Right lobe of liver (tissue), 4 donors: ENCODE measurements at regions not wholly inside any gene's neighbourhood (a gene's known extent, or its start where the extent isn't known, plus 50 kb on each side); places are given as distances from the start of the nearest gene placed in this dataset.

Experiments
- POLR2A ChIP-seq: fragments of 450-650 bp; IDR thresholded peaks from one replicate; pipeline ENCODE4 v1.6.1; 2017; ENCODE audit warnings: antibody characterized with exemption, mild to moderate bottlenecking
- TF ChIP-seq, protein P1 (sequence below), 4 donors: fragments of 200-600 bp in 3 of 4; fragments of 450-650 bp in 1 of 4; IDR thresholded peaks; one replicate each; pipeline versions ENCODE4 v1.5.1 to v1.8.0; 2016 to 2022; ENCODE audit warnings: antibody characterized with exemption in 4 of 4, mild to moderate bottlenecking in 2 of 4
- donor health status: DM: no; HTN: no; CAD: no.
- donor health status: DM: no; HTN: no; CAD: no.
- donor health status: DM: no; HTN: yes; CAD: no.

GRCh38 chr20:57774951-57775350 lies 65.1 kb upstream of the PMEPA1 start:
- TF ChIP-seq, protein P1, sequence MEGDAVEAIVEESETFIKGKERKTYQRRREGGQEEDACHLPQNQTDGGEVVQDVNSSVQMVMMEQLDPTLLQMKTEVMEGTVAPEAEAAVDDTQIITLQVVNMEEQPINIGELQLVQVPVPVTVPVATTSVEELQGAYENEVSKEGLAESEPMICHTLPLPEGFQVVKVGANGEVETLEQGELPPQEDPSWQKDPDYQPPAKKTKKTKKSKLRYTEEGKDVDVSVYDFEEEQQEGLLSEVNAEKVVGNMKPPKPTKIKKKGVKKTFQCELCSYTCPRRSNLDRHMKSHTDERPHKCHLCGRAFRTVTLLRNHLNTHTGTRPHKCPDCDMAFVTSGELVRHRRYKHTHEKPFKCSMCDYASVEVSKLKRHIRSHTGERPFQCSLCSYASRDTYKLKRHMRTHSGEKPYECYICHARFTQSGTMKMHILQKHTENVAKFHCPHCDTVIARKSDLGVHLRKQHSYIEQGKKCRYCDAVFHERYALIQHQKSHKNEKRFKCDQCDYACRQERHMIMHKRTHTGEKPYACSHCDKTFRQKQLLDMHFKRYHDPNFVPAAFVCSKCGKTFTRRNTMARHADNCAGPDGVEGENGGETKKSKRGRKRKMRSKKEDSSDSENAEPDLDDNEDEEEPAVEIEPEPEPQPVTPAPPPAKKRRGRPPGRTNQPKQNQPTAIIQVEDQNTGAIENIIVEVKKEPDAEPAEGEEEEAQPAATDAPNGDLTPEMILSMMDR (IDR thresholded peaks at IDR 0.05), result no peak
- TF ChIP-seq POLR2A, result no peak
